Immature natural killer cell (primary cell): ENCODE measurements at regions not wholly inside any gene's neighbourhood (a gene's known extent, or its start where the extent isn't known, plus 50 kb on each side); places are given as distances from the start of the nearest gene placed in this dataset.

Source experiments
- DNase-seq, 3 donors: peaks; one replicate each; pipeline ENCODE4 v3.0.0; 2022; ENCODE audit warnings: mixed read lengths in 1 of 3
- H3K27ac Mint-ChIP-seq, 6 donors: one replicate each; pipeline ENCODE4 v1.8.0; 2020; ENCODE audit warnings: mixed read lengths in 6 of 6, mild to moderate bottlenecking in 5 of 6, inconsistent platforms in 4 of 6, moderate library complexity in 3 of 6
- H3K27me3 Mint-ChIP-seq, 3 donors: one replicate each; pipeline ENCODE4 v1.8.0; 2020 to 2021; ENCODE audit warnings: low read depth in 3 of 3, mild to moderate bottlenecking in 3 of 3, mixed read lengths in 3 of 3, moderate library complexity in 3 of 3, inconsistent platforms in 1 of 3
- H3K36me3 Mint-ChIP-seq, 3 donors: one replicate each; pipeline ENCODE4 v1.8.0; 2020; ENCODE audit warnings: mixed read lengths in 3 of 3, inconsistent platforms in 2 of 3, mild to moderate bottlenecking in 2 of 3
- H3K4me1 Mint-ChIP-seq, 2 donors: one replicate each; pipeline ENCODE4 v1.8.0; 2020; ENCODE audit warnings: inconsistent platforms in 2 of 2, mild to moderate bottlenecking in 2 of 2, mixed read lengths in 2 of 2, moderate library complexity in 1 of 2
- H3K4me3 Mint-ChIP-seq, 5 donors: one replicate each; pipeline ENCODE4 v1.8.0; 2020; ENCODE audit warnings: mild to moderate bottlenecking in 5 of 5, mixed read lengths in 5 of 5, inconsistent platforms in 3 of 5, moderate library complexity in 3 of 5
- H3K9me3 Mint-ChIP-seq, 6 donors: one replicate each; pipeline ENCODE4 v1.8.0; 2020; ENCODE audit warnings: mild to moderate bottlenecking in 6 of 6, mixed read lengths in 6 of 6, inconsistent platforms in 4 of 6, moderate library complexity in 3 of 6

GRCh38 chr13:78176880-78177279, 258.2 kb upstream of the EDNRB start:
- Mint-ChIP-seq H3K36me3 (no peaks in the 10 kb centered on the region), H3K27me3 (peaks cover 0 to 2% (median 1%) of the 10 kb centered on the region in 3 donors), H3K4me1 (no peaks in the 10 kb centered on the region), H3K27ac (no peak overlapping the region), H3K9me3 (peaks cover 0 to 8% (median 0%) of the 10 kb centered on the region in 6 donors), H3K4me3 (no peak overlapping the region)
- no peak for DNase-seq

GRCh38 chr13:78169386-78169785, 250.8 kb upstream of the EDNRB start:
- no peak for DNase-seq
- Mint-ChIP-seq H3K36me3 (no peaks in the 10 kb centered on the region), H3K9me3 (peaks cover 0 to 7% (median 0%) of the 10 kb centered on the region in 6 donors), H3K4me3 (no peak overlapping the region), H3K27ac (no peak overlapping the region), H3K4me1 (no peaks in the 10 kb centered on the region), H3K27me3 (peaks cover 0 to 2% (median 1%) of the 10 kb centered on the region in 3 donors)

- H3K27me3 Mint-ChIP-seq: peaks cover 0 to 2% (median 1%) of the 10 kb centered on the region in 3 donors
- H3K27ac Mint-ChIP-seq: no peak overlapping the region
- no peaks in the 10 kb centered on the region for H3K4me1 Mint-ChIP-seq
- H3K4me3 Mint-ChIP-seq: no peak overlapping the region
- H3K9me3 Mint-ChIP-seq: peaks cover 0 to 4% (median 0%) of the 10 kb centered on the region in 6 donors
- DNase-seq: no peak
- H3K36me3 Mint-ChIP-seq: no peaks in the 10 kb centered on the region
Observed at GRCh38 chr13:78168981-78169380, 250.3 kb upstream of the EDNRB start.

- no peak for DNase-seq
- H3K9me3 Mint-ChIP-seq: peaks cover 0 to 5% (median 0%) of the 10 kb centered on the region in 6 donors
- H3K36me3 Mint-ChIP-seq: no peaks in the 10 kb centered on the region
- H3K4me1 Mint-ChIP-seq: no peaks in the 10 kb centered on the region
- H3K27me3 Mint-ChIP-seq: peaks cover 0 to 2% (median 0%) of the 10 kb centered on the region in 3 donors
- H3K4me3 Mint-ChIP-seq: no peak overlapping the region
- no peak overlapping the region for H3K27ac Mint-ChIP-seq
Observed at GRCh38 chr13:78161266-78161665, 242.6 kb upstream of the EDNRB start.

GRCh38 chr13:78160793-78161192, 242.2 kb upstream of the EDNRB start:
- no peak for DNase-seq
- peaks cover 0 to 3% (median 0%) of the 10 kb centered on the region in 6 donors for H3K9me3 Mint-ChIP-seq
- H3K27ac Mint-ChIP-seq: no peak overlapping the region
- no peaks in the 10 kb centered on the region for H3K4me1 Mint-ChIP-seq
- no peaks in the 10 kb centered on the region for H3K36me3 Mint-ChIP-seq
- H3K27me3 Mint-ChIP-seq: peaks cover 0 to 2% (median 0%) of the 10 kb centered on the region in 3 donors
- H3K4me3 Mint-ChIP-seq: no peak overlapping the region

GRCh38 chr13:78152415-78152814, 233.8 kb upstream of the EDNRB start:
- Mint-ChIP-seq H3K27me3 (peaks cover 0 to 5% (median 1%) of the 10 kb centered on the region in 3 donors), H3K9me3 (peaks cover 0 to 7% (median 0%) of the 10 kb centered on the region in 6 donors), H3K4me3 (no peak overlapping the region), H3K27ac (no peak overlapping the region), H3K36me3 (peaks cover 0 to 4% (median 0%) of the 10 kb centered on the region in 3 donors), H3K4me1 (no peaks in the 10 kb centered on the region)
- DNase-seq: no peak

GRCh38 chr13:78147905-78148304, 229.3 kb upstream of the EDNRB start:
- Mint-ChIP-seq H3K4me1 (no peaks in the 10 kb centered on the region), H3K9me3 (no peaks in the 10 kb centered on the region), H3K27ac (no peak overlapping the region), H3K27me3 (peaks cover 0 to 6% (median 0%) of the 10 kb centered on the region in 3 donors), H3K4me3 (no peak overlapping the region), H3K36me3 (no peaks in the 10 kb centered on the region)
- no peak for DNase-seq

GRCh38 chr13:78145276-78145675, 226.6 kb upstream of the EDNRB start:
- Mint-ChIP-seq H3K4me1 (no peaks in the 10 kb centered on the region), H3K36me3 (no peaks in the 10 kb centered on the region), H3K4me3 (no peak overlapping the region), H3K9me3 (no peaks in the 10 kb centered on the region), H3K27me3 (peaks cover 0 to 6% (median 2%) of the 10 kb centered on the region in 3 donors), H3K27ac (no peak overlapping the region)
- DNase-seq: no peak

GRCh38 chr13:78139765-78140164, 221.1 kb upstream of the EDNRB start:
- no peak overlapping the region for H3K4me3 Mint-ChIP-seq
- no peak for DNase-seq
- no peak overlapping the region for H3K27ac Mint-ChIP-seq
- H3K27me3 Mint-ChIP-seq: peaks cover 0 to 2% (median 2%) of the 10 kb centered on the region in 3 donors
- H3K9me3 Mint-ChIP-seq: no peaks in the 10 kb centered on the region
- H3K4me1 Mint-ChIP-seq: peaks cover 6 to 9% of the 10 kb centered on the region in 2 donors
- H3K36me3 Mint-ChIP-seq: no peaks in the 10 kb centered on the region

GRCh38 chr13:78138756-78139155, 220.1 kb upstream of the EDNRB start:
- Mint-ChIP-seq H3K4me3 (no peak overlapping the region), H3K27ac (no peak overlapping the region), H3K36me3 (no peaks in the 10 kb centered on the region), H3K9me3 (no peaks in the 10 kb centered on the region), H3K27me3 (peaks cover 0 to 2% (median 2%) of the 10 kb centered on the region in 3 donors), H3K4me1 (peaks cover 6 to 9% of the 10 kb centered on the region in 2 donors)
- DNase-seq: no peak

- Mint-ChIP-seq H3K4me3 (peak overlapping the region; percentile 53 to 82 (median 72)), H3K9me3 (no peaks in the 10 kb centered on the region), H3K36me3 (no peaks in the 10 kb centered on the region), H3K27me3 (peaks cover 0 to 3% (median 0%) of the 10 kb centered on the region in 3 donors), H3K4me1 (peaks cover 6 to 9% of the 10 kb centered on the region in 2 donors), H3K27ac (peak overlapping the region in 1 of 6 donors; percentile 33)
- DNase-seq: peak; percentile 20 to 35 (median 28)
Observed at GRCh38 chr13:78137404-78138142, 218.9 kb upstream of the EDNRB start.

GRCh38 chr13:78136966-78137365, 218.3 kb upstream of the EDNRB start:
- no peak for DNase-seq
- Mint-ChIP-seq H3K9me3 (no peaks in the 10 kb centered on the region), H3K27me3 (peaks cover 0 to 3% (median 3%) of the 10 kb centered on the region in 3 donors), H3K4me1 (peaks cover 6 to 9% of the 10 kb centered on the region in 2 donors), H3K36me3 (no peaks in the 10 kb centered on the region), H3K4me3 (no peak overlapping the region), H3K27ac (no peak overlapping the region)

GRCh38 chr13:78133511-78133910, 214.9 kb upstream of the EDNRB start:
- H3K27ac Mint-ChIP-seq: no peak overlapping the region
- H3K36me3 Mint-ChIP-seq: no peaks in the 10 kb centered on the region
- H3K4me1 Mint-ChIP-seq: peaks cover 6 to 9% of the 10 kb centered on the region in 2 donors

GRCh38 chr13:78131811-78132210, 213.2 kb upstream of the EDNRB start:
- no peaks in the 10 kb centered on the region for H3K9me3 Mint-ChIP-seq
- H3K36me3 Mint-ChIP-seq: no peaks in the 10 kb centered on the region
- H3K27me3 Mint-ChIP-seq: peaks cover 3 to 6% (median 5%) of the 10 kb centered on the region in 3 donors
- no peaks in the 10 kb centered on the region for H3K4me1 Mint-ChIP-seq
- no peak overlapping the region for H3K27ac Mint-ChIP-seq
- H3K4me3 Mint-ChIP-seq: no peak overlapping the region
- DNase-seq: no peak

More at GRCh38 chr13:78133511-78133910, 214.9 kb upstream of the EDNRB start:
- no peak for DNase-seq
- H3K4me3 Mint-ChIP-seq: no peak overlapping the region
- H3K27me3 Mint-ChIP-seq: peaks cover 2 to 3% (median 3%) of the 10 kb centered on the region in 3 donors
- no peaks in the 10 kb centered on the region for H3K9me3 Mint-ChIP-seq
